IMR-90 (cell line): ENCODE measurements at regions not wholly inside any gene's neighbourhood (a gene's known extent, or its start where the extent isn't known, plus 50 kb on each side); places are given as distances from the start of the nearest gene placed in this dataset.

Source experiments
- ATAC-seq: fragments of 200-7000 bp; cut with Tn5 transposase; 2 replicates; pipeline ENCODE4 v1.9.1; 2020; ENCODE audit warnings: low read depth, mild to moderate bottlenecking, moderate library complexity
- BruUV-seq: library from RNA; stranded (reverse); fragments of 400-500 nt; replicated peaks from 2 replicates; lab custom pipeline; 2021; lab: Mats Ljungman, UMichigan
- CTCF ChIA-PET: fragments of 300-600 bp; formaldehyde crosslinking; extraction: SDS; loops from one replicate; lab custom pipeline; 2021; ENCODE audit warnings: antibody characterized with exemption; lab: Yijun Ruan, JAX
- POLR2A ChIA-PET: fragments of 300-600 bp; sonication (Branson Sonifier 250); formaldehyde crosslinking; loops from one replicate; lab custom pipeline; 2022; ENCODE audit warnings: antibody characterized with exemption; ENCODE audit not compliant: unreplicated experiment; lab: Charles Lee
- DNase-seq: peaks from one replicate; pipeline ENCODE4 v3.0.0; 2013
- H2AFZ ChIP-seq: replicated peaks from 2 replicates; pipeline ENCODE3; 2013; ENCODE audit warnings: low read length, mild to moderate bottlenecking; ENCODE audit not compliant: poor library complexity
- H2AK5ac ChIP-seq: 2 replicates; pipeline ENCODE4 v1.6.1; 2013; ENCODE audit warnings: low read depth, low read length, inconsistent platforms
- H2AK9ac ChIP-seq: replicated peaks from 2 replicates; pipeline ENCODE3; 2013; ENCODE audit warnings: mild to moderate bottlenecking, low read depth, low read length, moderate library complexity; ENCODE audit not compliant: poor library complexity
- H2BK120ac ChIP-seq: 2 replicates; pipeline ENCODE4 v1.6.1; 2013; ENCODE audit warnings: low read depth, low read length, inconsistent platforms
- H2BK15ac ChIP-seq: 3 replicates; pipeline ENCODE4 v1.6.1; 2013; ENCODE audit warnings: low read depth, low read length, inconsistent platforms
- H2BK20ac ChIP-seq: 2 replicates; pipeline ENCODE4 v1.6.1; 2013; ENCODE audit warnings: low read depth, mild to moderate bottlenecking, inconsistent platforms, low read length, moderate library complexity
- H2BK5ac ChIP-seq: 2 replicates; pipeline ENCODE4 v1.6.1; 2013; ENCODE audit warnings: mild to moderate bottlenecking, low read depth, low read length, inconsistent platforms; ENCODE audit not compliant: poor library complexity, severe bottlenecking
- H3K14ac ChIP-seq: replicated peaks from 2 replicates; pipeline ENCODE4 v1.6.1; 2013; ENCODE audit warnings: low read depth, low read length, inconsistent platforms
- H3K18ac ChIP-seq: 2 replicates; pipeline ENCODE4 v1.6.1; 2013; ENCODE audit warnings: low read depth, low read length, control low read depth
- H3K23ac ChIP-seq: 2 replicates; pipeline ENCODE4 v1.6.1; 2013; ENCODE audit warnings: low read depth, low read length, inconsistent platforms
- H3K27ac ChIP-seq: 2 replicates; pipeline ENCODE4 v1.5.1; 2013; ENCODE audit warnings: mild to moderate bottlenecking, control low read depth, low read length; ENCODE audit not compliant: insufficient read depth
- H3K27me3 ChIP-seq: 2 replicates; pipeline ENCODE4 v1.6.1; 2013; ENCODE audit warnings: low read length; ENCODE audit not compliant: control insufficient read depth, insufficient read depth
- H3K36me3 ChIP-seq: 2 replicates; pipeline ENCODE4 v1.6.1; 2013; ENCODE audit warnings: low read length, mixed read lengths; ENCODE audit not compliant: control insufficient read depth, insufficient read depth
- H3K4ac ChIP-seq: 2 replicates; pipeline ENCODE4 v1.6.1; 2013; ENCODE audit warnings: low read depth, low read length, inconsistent platforms
- H3K4me1 ChIP-seq: 2 replicates; pipeline ENCODE4 v1.6.1; 2013; ENCODE audit warnings: low read length, mixed read lengths; ENCODE audit not compliant: control insufficient read depth, insufficient read depth
- H3K4me2 ChIP-seq: 2 replicates; pipeline ENCODE4 v1.6.1; 2013; ENCODE audit warnings: low read depth, mild to moderate bottlenecking, control low read depth, low read length, moderate library complexity
- H3K4me3 ChIP-seq: 2 replicates; pipeline ENCODE4 v1.5.1; 2013; ENCODE audit warnings: low read depth, mild to moderate bottlenecking, control low read depth, low read length, moderate library complexity; ENCODE audit not compliant: insufficient read depth
- H3K56ac ChIP-seq: 2 replicates; pipeline ENCODE4 v1.6.1; 2013; ENCODE audit warnings: low read length, inconsistent platforms; ENCODE audit not compliant: insufficient read depth; ENCODE audit errors: extremely low read depth
- H3K79me1 ChIP-seq, 2 experiments: 2 replicates each; pipeline ENCODE4 v1.6.1; 2013; ENCODE audit warnings: low read length in 2 of 2, inconsistent platforms in 1 of 2, low read depth in 1 of 2
- H3K9ac ChIP-seq: 2 replicates; pipeline ENCODE4 v1.6.1; 2013; ENCODE audit warnings: low read depth, low read length, control low read depth
- H3K9me1 ChIP-seq: 2 replicates; pipeline ENCODE4 v1.6.1; 2013; ENCODE audit warnings: low read length, inconsistent platforms; ENCODE audit not compliant: insufficient read depth
- H3K9me3 ChIP-seq: 2 replicates; pipeline ENCODE4 v1.6.1; 2013; ENCODE audit warnings: low read length; ENCODE audit not compliant: control insufficient read depth, insufficient read depth
- H4K20me1 ChIP-seq: 2 replicates; pipeline ENCODE4 v1.6.1; 2013; ENCODE audit warnings: low read length, inconsistent platforms; ENCODE audit not compliant: insufficient read depth
- H4K5ac ChIP-seq: 2 replicates; pipeline ENCODE4 v1.6.1; 2013; ENCODE audit warnings: mild to moderate bottlenecking, low read depth, low read length, control low read depth
- H4K8ac ChIP-seq, 2 experiments: 2 replicates each; pipeline ENCODE4 v1.6.1; 2013; ENCODE audit warnings: low read depth in 2 of 2, low read length in 2 of 2, control low read depth in 1 of 2, inconsistent platforms in 1 of 2
- H4K91ac ChIP-seq: 2 replicates; pipeline ENCODE4 v1.6.1; 2013; ENCODE audit warnings: low read depth, low read length, inconsistent platforms; ENCODE audit not compliant: insufficient read depth
- BHLHE40 ChIP-seq: fragments of 150-350 bp; IDR thresholded peaks from 2 replicates; pipeline ENCODE4 v1.6.1; 2016; ENCODE audit warnings: mild to moderate bottlenecking, low read depth, low read length
- CEBPB ChIP-seq: IDR thresholded peaks from 2 replicates; pipeline ENCODE4 v1.6.1; 2012; ENCODE audit warnings: low read depth, low read length, improper control_type of control experiment
- CHD1 ChIP-seq: IDR thresholded peaks from 2 replicates; pipeline ENCODE4 v1.6.1; 2012; ENCODE audit warnings: low read depth, low read length, improper control_type of control experiment
- CTCF ChIP-seq: conservative IDR thresholded peaks from 2 replicates; pipeline ENCODE4 v1.5.1; 2012; ENCODE audit warnings: mild to moderate bottlenecking, low read depth, low read length, improper control_type of control experiment
- ELK1 ChIP-seq: fragments of 150-350 bp; IDR thresholded peaks from 2 replicates; pipeline ENCODE4 v1.6.1; 2016; ENCODE audit warnings: low read depth, mild to moderate bottlenecking, low read length, moderate library complexity, borderline replicate concordance
- FOS ChIP-seq: fragments of 150-350 bp; IDR thresholded peaks from 2 replicates; pipeline ENCODE4 v1.6.1; 2016; ENCODE audit warnings: low read depth, low read length
- MAFK ChIP-seq: IDR thresholded peaks from 2 replicates; pipeline ENCODE4 v1.6.1; 2012; ENCODE audit warnings: low read depth, low read length, improper control_type of control experiment
- MAZ ChIP-seq: IDR thresholded peaks from 2 replicates; pipeline ENCODE4 v1.6.1; 2012; ENCODE audit warnings: low read depth, mild to moderate bottlenecking, low read length, improper control_type of control experiment, moderate library complexity, borderline replicate concordance
- MXI1 ChIP-seq: IDR thresholded peaks from 2 replicates; pipeline ENCODE4 v1.6.1; 2012; ENCODE audit warnings: low read depth, mild to moderate bottlenecking, low read length, moderate library complexity, borderline replicate concordance
- NFE2L2 ChIP-seq: fragments of 150-350 bp; IDR thresholded peaks from 2 replicates; pipeline ENCODE4 v1.6.1; 2016; ENCODE audit warnings: low read depth, mild to moderate bottlenecking, low read length
- POLR2A ChIP-seq: IDR thresholded peaks from 2 replicates; pipeline ENCODE4 v1.6.1; 2012; ENCODE audit warnings: mild to moderate bottlenecking, low read depth, low read length
- RAD21 ChIP-seq: IDR thresholded peaks from 2 replicates; pipeline ENCODE4 v1.6.1; 2012; ENCODE audit warnings: low read length, improper control_type of control experiment
- RCOR1 ChIP-seq: IDR thresholded peaks from 2 replicates; pipeline ENCODE4 v1.6.1; 2012; ENCODE audit warnings: mild to moderate bottlenecking, low read length, improper control_type of control experiment; ENCODE audit not compliant: insufficient replicate concordance
- RFX5 ChIP-seq: IDR thresholded peaks from 2 replicates; pipeline ENCODE4 v1.8.0; 2012; ENCODE audit warnings: low read depth, mild to moderate bottlenecking, low read length, moderate library complexity
- SMC3 ChIP-seq: fragments of 150-350 bp; IDR thresholded peaks from 2 replicates; pipeline ENCODE4 v1.6.1; 2016; ENCODE audit warnings: low read depth, mild to moderate bottlenecking, antibody characterized with exemption, low read length, moderate library complexity
- USF2 ChIP-seq: fragments of 150-350 bp; IDR thresholded peaks from 2 replicates; pipeline ENCODE4 v1.6.1; 2017; ENCODE audit warnings: mild to moderate bottlenecking, antibody characterized with exemption, low read length, low read depth
- WGBS, 2 experiments: methylation state at CpG; one replicate each; pipeline versions ENCODE4 v1.1.5 to v1.1.7; 2013; ENCODE audit warnings: missing lambda C conversion rate in 2 of 2; ENCODE audit not compliant: insufficient read length in 1 of 2; ENCODE audit errors: extremely low coverage in 2 of 2; 5-methylcytosine and 5-hydroxymethylcytosine counted together
- dilution Hi-C: fragments of 300-500 bp; cut with HindIII; formaldehyde crosslinking; loops from one replicate; pipeline ENCODE4 v1.14.3; 2018; ENCODE audit warnings: low sequenced_read_pairs; ENCODE audit not compliant: unreplicated experiment
- in situ Hi-C: fragments of 300-500 bp; cut with MboI; formaldehyde crosslinking; loops from 3 replicates; pipeline ENCODE4 v1.14.3; 2019; ENCODE audit warnings: low sequenced_read_pairs, inconsistent platforms, mixed read lengths
- intact Hi-C: fragments of 100-400 bp; cut with micrococcal nuclease; formaldehyde crosslinking; loops from 2 replicates; pipeline ENCODE4 v1.10.0; 2022

GRCh38 chr15:55037071-55037470, 159.7 kb downstream of the RSL24D1 start:
- BruUV-seq = no TSS peak

More at GRCh38 chr15:55037071-55037470, 159.7 kb downstream of the RSL24D1 start:
- no peaks in the 10 kb centered on the region for H3K4me1 ChIP-seq
- TF ChIP-seq SMC3 (no peak), RAD21 (no peak), CTCF (no peak), MAZ (no peak), NFE2L2 (no peak), RCOR1 (no peak), MAFK (no peak), POLR2A (no peak), BHLHE40 (no peak), RFX5 (no peak), CEBPB (no peak), USF2 (no peak), MXI1 (no peak), CHD1 (no peak), FOS (no peak), ELK1 (no peak)
- H2BK5ac ChIP-seq = no peak overlapping the region
- no peak overlapping the region for H2BK20ac ChIP-seq
- no peaks in the 10 kb centered on the region for H3K36me3 ChIP-seq
- dilution Hi-C loops = no loop called here
- no peak overlapping the region for H3K18ac ChIP-seq
- no peak overlapping the region for H3K4me2 ChIP-seq
- ChIA-PET CTCF (no interaction called here), POLR2A (no interaction called here)
- no peak overlapping the region for H2AK5ac ChIP-seq
- H4K91ac ChIP-seq = no peak overlapping the region
- no peak overlapping the region for H3K4ac ChIP-seq
- H4K5ac ChIP-seq = no peak overlapping the region
- H3K79me1 ChIP-seq = no peaks in the 10 kb centered on the region
- H3K9me3 ChIP-seq = peaks cover 4% of the 10 kb centered on the region
- DNase-seq (no peak), ATAC-seq (no peak)
- H3K14ac ChIP-seq = no peak overlapping the region
- H2AK9ac ChIP-seq = no peak overlapping the region
- no peak overlapping the region for H3K56ac ChIP-seq
- no peak overlapping the region for H2BK120ac ChIP-seq
- no peak overlapping the region for H3K23ac ChIP-seq
- in situ Hi-C loops = no loop called here
- H2AFZ ChIP-seq = no peak overlapping the region
- no peak overlapping the region for H3K4me3 ChIP-seq
- H2BK15ac ChIP-seq = no peak overlapping the region
- no peak overlapping the region for H3K27ac ChIP-seq
- no peaks in the 10 kb centered on the region for H4K20me1 ChIP-seq
- no peak overlapping the region for H4K8ac ChIP-seq
- no peak overlapping the region for H3K9ac ChIP-seq
- intact Hi-C loops = no loop called here
- no CpG with 5 or more reads among the region's 1 CpG for WGBS, 2 experiments
- no peaks in the 10 kb centered on the region for H3K9me1 ChIP-seq
- H3K27me3 ChIP-seq = no peaks in the 10 kb centered on the region
